SK-N-SH (cell line): ENCODE measurements at regions not wholly inside any gene's neighbourhood (a gene's known extent, or its start where the extent isn't known, plus 50 kb on each side); places are given as distances from the start of the nearest gene placed in this dataset.

Source experiments
- CTCF ChIA-PET: fragments of 300-600, 350-600 bp; formaldehyde crosslinking; extraction: SDS; loops from one replicate; lab custom pipeline; 2021; lab: Yijun Ruan, JAX
- POLR2A ChIA-PET: fragments of 350-600 bp; sonication (Branson Sonifier 250); formaldehyde crosslinking; extraction: SDS; loops from one replicate; lab custom pipeline; 2020; ENCODE audit warnings: antibody characterized with exemption, inconsistent platforms; lab: Yijun Ruan, JAX
- DNase-seq: peaks from one replicate; pipeline ENCODE4 v3.0.0; 2012
- H2AFZ ChIP-seq: fragments of 200-600 bp; sonication (generic); 2 replicates; pipeline ENCODE4 v1.8.1; 2016; ENCODE audit warnings: antibody characterized with exemption, mild to moderate bottlenecking, low read depth
- H3F3A ChIP-seq: fragments of 200-600 bp; sonication (generic); replicated peaks from 2 replicates; pipeline ENCODE3; 2016; ENCODE audit warnings: antibody characterized with exemption, mild to moderate bottlenecking; ENCODE audit not compliant: insufficient read depth
- H3K27ac ChIP-seq, 2 experiments: fragments of 200-500 bp in 1 of 2; fragments of 200-600 bp in 1 of 2; sonication (Bioruptor generic) in 1 of 2; sonication (generic), shearing (Covaris generic) in 1 of 2; 2 replicates each; pipeline versions ENCODE4 v1.5.1 to v1.6.1; 2014 to 2016; ENCODE audit warnings: low read depth in 2 of 2, inconsistent platforms in 1 of 2, low read length in 1 of 2, mild to moderate bottlenecking in 1 of 2, mixed read lengths in 1 of 2
- H3K27me3 ChIP-seq: fragments of 200-600 bp; sonication (generic), shearing (Covaris generic); 2 replicates; pipeline ENCODE4 v1.6.1; 2016; ENCODE audit warnings: mixed run types; ENCODE audit not compliant: insufficient read depth
- H3K36me3 ChIP-seq, 2 experiments: fragments of 200-500 bp in 1 of 2; fragments of 200-600 bp in 1 of 2; sonication (Bioruptor generic) in 1 of 2; sonication (generic) in 1 of 2; replicated peaks in 1 of 2; 2 replicates each; pipeline versions ENCODE3 to v1.5.1; 2014 to 2016; ENCODE audit warnings: low read length in 1 of 2, mild to moderate bottlenecking in 1 of 2; ENCODE audit not compliant: insufficient read depth in 2 of 2, control insufficient read depth in 1 of 2
- H3K4me1 ChIP-seq, 2 experiments: fragments of 200-500 bp in 1 of 2; fragments of 200-600 bp in 1 of 2; sonication (Bioruptor generic) in 1 of 2; sonication (generic), shearing (Covaris generic) in 1 of 2; 2 replicates each; pipeline versions ENCODE4 v1.5.1 to v1.6.1; 2014 to 2016; ENCODE audit warnings: low read depth in 1 of 2, low read length in 1 of 2, mixed run types in 1 of 2; ENCODE audit not compliant: insufficient read depth in 2 of 2, control insufficient read depth in 1 of 2
- H3K4me2 ChIP-seq: fragments of 200-600 bp; sonication (generic), shearing (Covaris generic); 2 replicates; pipeline ENCODE4 v1.6.1; 2017; ENCODE audit warnings: mixed run types
- H3K4me3 ChIP-seq, 2 experiments: fragments of 200-500 bp in 1 of 2; fragments of 200-600 bp in 1 of 2; sonication (Bioruptor generic) in 1 of 2; sonication (generic), shearing (Covaris generic) in 1 of 2; 2 replicates each; pipeline versions ENCODE4 v1.5.1 to v1.8.1; 2014 to 2016; ENCODE audit warnings: low read depth in 2 of 2, inconsistent platforms in 1 of 2, low read length in 1 of 2, mild to moderate bottlenecking in 1 of 2, mixed read lengths in 1 of 2, moderate library complexity in 1 of 2
- H3K79me2 ChIP-seq: fragments of 200-600 bp; sonication (generic); 2 replicates; pipeline ENCODE4 v1.8.1; 2017; ENCODE audit warnings: mild to moderate bottlenecking; ENCODE audit not compliant: insufficient read depth
- H3K9ac ChIP-seq: fragments of 200-600 bp; sonication (generic); 2 replicates; pipeline ENCODE4 v1.6.1; 2017; ENCODE audit warnings: mixed run types
- H3K9me2 ChIP-seq: fragments of 200-600 bp; sonication (generic); 2 replicates; pipeline ENCODE4 v1.6.1; 2017; ENCODE audit warnings: mixed run types
- H3K9me3 ChIP-seq: fragments of 200-600 bp; sonication (generic); 2 replicates; pipeline ENCODE4 v1.6.1; 2017; ENCODE audit warnings: mixed run types, mild to moderate bottlenecking, moderate library complexity
- H4K20me1 ChIP-seq: fragments of 200-600 bp; sonication (generic); 2 replicates; pipeline ENCODE4 v1.6.1; 2017; ENCODE audit warnings: mild to moderate bottlenecking, mixed run types; ENCODE audit not compliant: insufficient read depth
- CHD2 ChIP-seq: fragments of 150-350 bp; IDR thresholded peaks from 2 replicates; pipeline ENCODE4 v1.6.1; 2018; ENCODE audit warnings: low read length; ENCODE audit not compliant: partially characterized antibody
- ELF1 ChIP-seq: IDR thresholded peaks from 2 replicates; pipeline ENCODE4 v1.4.0; 2012
- FOSL2 ChIP-seq: IDR thresholded peaks from 2 replicates; pipeline ENCODE4 v1.4.0; 2012; ENCODE audit warnings: low read depth, mild to moderate bottlenecking, moderate library complexity, borderline replicate concordance
- GABPA ChIP-seq: IDR thresholded peaks from 2 replicates; pipeline ENCODE4 v1.4.0; 2012; ENCODE audit warnings: low read depth, mild to moderate bottlenecking
- MXI1 ChIP-seq: IDR thresholded peaks from 2 replicates; pipeline ENCODE4 v1.6.1; 2012; ENCODE audit warnings: mild to moderate bottlenecking, low read depth, low read length, improper control_type of control experiment
- NRF1 ChIP-seq: IDR thresholded peaks from 2 replicates; pipeline ENCODE4 v1.6.1; 2012; ENCODE audit warnings: low read depth, mild to moderate bottlenecking, low read length
- RAD21 ChIP-seq: IDR thresholded peaks from 2 replicates; pipeline ENCODE4 v1.6.1; 2012; ENCODE audit warnings: mild to moderate bottlenecking, low read length
- RCOR1 ChIP-seq: fragments of 150-350 bp; IDR thresholded peaks from 2 replicates; pipeline ENCODE4 v1.6.1; 2017; ENCODE audit warnings: antibody characterized with exemption, low read length
- RFX5 ChIP-seq: IDR thresholded peaks from 2 replicates; pipeline ENCODE4 v1.6.1; 2012; ENCODE audit warnings: mild to moderate bottlenecking, improper control_type of control experiment, low read length
- RXRA ChIP-seq: IDR thresholded peaks from 2 replicates; pipeline ENCODE4 v1.4.0; 2012; ENCODE audit warnings: low read depth, mild to moderate bottlenecking, borderline replicate concordance
- SIN3A ChIP-seq: IDR thresholded peaks from 2 replicates; pipeline ENCODE4 v1.6.1; 2012; ENCODE audit warnings: low read depth, mild to moderate bottlenecking, low read length, moderate library complexity, borderline replicate concordance
- SMC3 ChIP-seq: IDR thresholded peaks from 2 replicates; pipeline ENCODE4 v1.6.1; 2012; ENCODE audit warnings: low read depth, low read length, improper control_type of control experiment
- YY1 ChIP-seq: IDR thresholded peaks from 2 replicates; pipeline ENCODE4 v1.4.0; 2012; ENCODE audit warnings: low read depth, mild to moderate bottlenecking
- WGBS: methylation state at CpG from one replicate; pipeline ENCODE4 v1.1.6; 2017; ENCODE audit warnings: low lambda C conversion rate; 5-methylcytosine and 5-hydroxymethylcytosine counted together
- TF ChIP-seq, protein P1 (sequence below): IDR thresholded peaks from 2 replicates; pipeline ENCODE4 v1.4.0; 2012; ENCODE audit warnings: low read depth
- TF ChIP-seq, protein P2 (sequence below): IDR thresholded peaks from 2 replicates; pipeline ENCODE4; 2012
- TF ChIP-seq, protein P3 (sequence below): IDR thresholded peaks from 2 replicates; pipeline ENCODE4 v1.4.0; 2012; ENCODE audit warnings: low read depth, borderline replicate concordance
- TF ChIP-seq, protein P4 (sequence below): IDR thresholded peaks from 2 replicates; pipeline ENCODE4 v1.6.1; 2012; ENCODE audit warnings: mild to moderate bottlenecking, low read depth, low read length, moderate library complexity
- TF ChIP-seq, protein P5 (sequence below): fragments of 150-350 bp; IDR thresholded peaks from 2 replicates; pipeline ENCODE4 v1.6.1; 2017; ENCODE audit warnings: antibody characterized with exemption, low read length, low read depth, borderline replicate concordance

DNA sequence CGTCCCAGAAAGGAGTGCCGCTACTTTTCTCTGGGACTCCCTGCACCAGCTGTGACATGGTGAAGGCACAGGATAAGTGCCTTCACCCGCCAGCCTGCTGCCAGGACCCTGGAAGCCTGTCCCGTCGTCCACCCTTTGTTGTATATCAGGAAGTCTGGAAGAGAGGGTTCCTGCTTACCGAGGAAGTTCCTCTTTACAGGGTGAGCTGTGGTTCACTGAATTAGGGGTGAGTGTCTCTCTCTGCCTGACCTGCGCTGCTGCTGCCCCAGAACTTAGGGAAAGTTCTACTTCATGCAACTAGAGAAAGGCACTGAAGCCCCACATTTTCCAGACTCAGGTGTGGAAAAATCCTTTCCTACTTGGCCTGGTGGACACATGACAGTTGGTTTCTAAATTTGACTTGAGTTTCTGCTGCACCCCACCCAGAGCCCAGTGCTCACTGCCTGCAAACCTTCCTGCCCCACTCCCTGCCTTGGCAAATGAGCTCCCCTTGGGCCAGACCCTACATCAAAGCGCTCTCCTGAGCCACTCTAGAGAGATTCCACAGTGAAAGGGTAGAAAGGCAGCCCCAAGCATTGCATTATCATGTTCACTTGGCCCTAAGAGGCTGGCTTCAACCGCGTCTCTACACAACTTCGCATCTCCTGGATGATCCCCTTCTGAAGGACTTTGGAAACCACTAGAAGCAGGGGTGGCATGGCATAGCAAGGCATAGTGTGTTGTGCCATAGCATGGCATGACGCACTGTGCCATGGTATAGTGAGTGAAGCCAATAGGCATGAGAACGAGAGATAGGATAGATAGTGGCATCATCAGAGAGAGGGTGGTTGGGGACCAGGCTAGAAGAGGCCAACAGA, 215.8 kb upstream of the CDYL start:
- TF ChIP-seq SIN3A, result no peak
- TF ChIP-seq, protein P1, sequence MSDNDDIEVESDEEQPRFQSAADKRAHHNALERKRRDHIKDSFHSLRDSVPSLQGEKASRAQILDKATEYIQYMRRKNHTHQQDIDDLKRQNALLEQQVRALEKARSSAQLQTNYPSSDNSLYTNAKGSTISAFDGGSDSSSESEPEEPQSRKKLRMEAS, result no peak
- TF ChIP-seq RAD21, result no peak
- no peak for TF ChIP-seq GABPA
- no peak for TF ChIP-seq FOSL2
- TF ChIP-seq RFX5, result no peak
- TF ChIP-seq CHD2, result no peak
- no peak for TF ChIP-seq YY1
- no peak for TF ChIP-seq RXRA
- TF ChIP-seq RCOR1, result no peak
- TF ChIP-seq, protein P2, sequence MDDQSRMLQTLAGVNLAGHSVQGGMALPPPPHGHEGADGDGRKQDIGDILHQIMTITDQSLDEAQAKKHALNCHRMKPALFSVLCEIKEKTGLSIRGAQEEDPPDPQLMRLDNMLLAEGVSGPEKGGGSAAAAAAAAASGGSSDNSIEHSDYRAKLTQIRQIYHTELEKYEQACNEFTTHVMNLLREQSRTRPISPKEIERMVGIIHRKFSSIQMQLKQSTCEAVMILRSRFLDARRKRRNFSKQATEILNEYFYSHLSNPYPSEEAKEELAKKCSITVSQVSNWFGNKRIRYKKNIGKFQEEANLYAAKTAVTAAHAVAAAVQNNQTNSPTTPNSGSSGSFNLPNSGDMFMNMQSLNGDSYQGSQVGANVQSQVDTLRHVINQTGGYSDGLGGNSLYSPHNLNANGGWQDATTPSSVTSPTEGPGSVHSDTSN, result no peak
- TF ChIP-seq SMC3, result no peak
- no peaks in the 10 kb centered on the region for H3K79me2 ChIP-seq
- H3K4me1 ChIP-seq, result no peaks in the 10 kb centered on the region
- H3K4me2 ChIP-seq, result no peak overlapping the region
- peaks cover 7% of the 10 kb centered on the region; the same call in 1 of the 2 replicates for H3K27me3 ChIP-seq
- H3K4me3 ChIP-seq, result no peak overlapping the region
- H4K20me1 ChIP-seq, result no peaks in the 10 kb centered on the region
- no peaks in the 10 kb centered on the region for H3K36me3 ChIP-seq
- CTCF ChIA-PET, result no interaction called here
- H3K9ac ChIP-seq, result no peak overlapping the region
- no peak overlapping the region for H3K27ac ChIP-seq
- no peak for DNase-seq
- H3F3A ChIP-seq, result no peaks in the 10 kb centered on the region
- H3K9me2 ChIP-seq, result no peaks in the 10 kb centered on the region
- WGBS, result 47% methylated on average over 10 of the region's 13 CpGs
- POLR2A ChIA-PET, result no interaction called here
- H2AFZ ChIP-seq, result no peak overlapping the region
- H3K9me3 ChIP-seq, result no peaks in the 10 kb centered on the region

DNA sequence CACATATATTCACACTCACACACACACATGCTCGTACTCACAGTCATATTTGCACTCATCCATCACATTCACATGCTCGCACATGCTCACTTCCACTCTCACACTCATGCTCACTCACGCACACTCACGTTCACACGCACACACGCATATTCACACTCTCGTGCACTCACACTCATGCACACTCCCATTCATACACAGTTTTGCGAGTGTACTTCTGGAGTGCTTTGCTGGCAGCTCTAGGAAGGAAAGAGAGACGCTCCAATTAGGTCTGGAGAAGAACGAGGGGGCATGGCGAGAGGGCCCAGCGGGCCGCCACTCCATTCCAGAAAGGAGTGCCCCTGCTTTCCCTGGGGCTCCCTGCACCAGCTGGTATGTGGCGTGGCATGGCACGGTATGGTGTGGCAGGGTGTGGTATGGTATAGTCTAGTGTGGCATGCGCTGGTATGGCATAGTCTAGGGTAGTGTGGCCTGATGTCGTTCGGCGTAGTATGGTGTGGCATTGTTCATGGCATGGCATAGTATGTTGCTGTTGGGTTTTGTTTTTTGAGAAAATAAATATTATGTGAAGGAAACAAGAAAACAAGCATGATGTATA, 216.8 kb upstream of the CDYL start:
- H3K27me3 ChIP-seq, result peaks cover 7% of the 10 kb centered on the region; the same call in 1 of the 2 replicates
- H3K4me2 ChIP-seq, result no peak overlapping the region
- no peak overlapping the region for H3K4me3 ChIP-seq
- no peaks in the 10 kb centered on the region for H3K79me2 ChIP-seq
- H3K9me2 ChIP-seq, result no peaks in the 10 kb centered on the region
- no peak for DNase-seq
- H3K27ac ChIP-seq, result no peak overlapping the region
- H4K20me1 ChIP-seq, result no peaks in the 10 kb centered on the region
- H3F3A ChIP-seq, result no peaks in the 10 kb centered on the region
- 56% methylated on average over 18 of the region's 19 CpGs for WGBS
- H3K4me1 ChIP-seq, result no peaks in the 10 kb centered on the region
- no peaks in the 10 kb centered on the region for H3K9me3 ChIP-seq
- ChIA-PET POLR2A (no interaction called here), CTCF (no interaction called here)
- no peaks in the 10 kb centered on the region for H3K36me3 ChIP-seq
- TF ChIP-seq, protein P3, sequence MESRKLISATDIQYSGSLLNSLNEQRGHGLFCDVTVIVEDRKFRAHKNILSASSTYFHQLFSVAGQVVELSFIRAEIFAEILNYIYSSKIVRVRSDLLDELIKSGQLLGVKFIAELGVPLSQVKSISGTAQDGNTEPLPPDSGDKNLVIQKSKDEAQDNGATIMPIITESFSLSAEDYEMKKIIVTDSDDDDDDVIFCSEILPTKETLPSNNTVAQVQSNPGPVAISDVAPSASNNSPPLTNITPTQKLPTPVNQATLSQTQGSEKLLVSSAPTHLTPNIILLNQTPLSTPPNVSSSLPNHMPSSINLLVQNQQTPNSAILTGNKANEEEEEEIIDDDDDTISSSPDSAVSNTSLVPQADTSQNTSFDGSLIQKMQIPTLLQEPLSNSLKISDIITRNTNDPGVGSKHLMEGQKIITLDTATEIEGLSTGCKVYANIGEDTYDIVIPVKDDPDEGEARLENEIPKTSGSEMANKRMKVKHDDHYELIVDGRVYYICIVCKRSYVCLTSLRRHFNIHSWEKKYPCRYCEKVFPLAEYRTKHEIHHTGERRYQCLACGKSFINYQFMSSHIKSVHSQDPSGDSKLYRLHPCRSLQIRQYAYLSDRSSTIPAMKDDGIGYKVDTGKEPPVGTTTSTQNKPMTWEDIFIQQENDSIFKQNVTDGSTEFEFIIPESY, result no peak
- TF ChIP-seq, protein P4, sequence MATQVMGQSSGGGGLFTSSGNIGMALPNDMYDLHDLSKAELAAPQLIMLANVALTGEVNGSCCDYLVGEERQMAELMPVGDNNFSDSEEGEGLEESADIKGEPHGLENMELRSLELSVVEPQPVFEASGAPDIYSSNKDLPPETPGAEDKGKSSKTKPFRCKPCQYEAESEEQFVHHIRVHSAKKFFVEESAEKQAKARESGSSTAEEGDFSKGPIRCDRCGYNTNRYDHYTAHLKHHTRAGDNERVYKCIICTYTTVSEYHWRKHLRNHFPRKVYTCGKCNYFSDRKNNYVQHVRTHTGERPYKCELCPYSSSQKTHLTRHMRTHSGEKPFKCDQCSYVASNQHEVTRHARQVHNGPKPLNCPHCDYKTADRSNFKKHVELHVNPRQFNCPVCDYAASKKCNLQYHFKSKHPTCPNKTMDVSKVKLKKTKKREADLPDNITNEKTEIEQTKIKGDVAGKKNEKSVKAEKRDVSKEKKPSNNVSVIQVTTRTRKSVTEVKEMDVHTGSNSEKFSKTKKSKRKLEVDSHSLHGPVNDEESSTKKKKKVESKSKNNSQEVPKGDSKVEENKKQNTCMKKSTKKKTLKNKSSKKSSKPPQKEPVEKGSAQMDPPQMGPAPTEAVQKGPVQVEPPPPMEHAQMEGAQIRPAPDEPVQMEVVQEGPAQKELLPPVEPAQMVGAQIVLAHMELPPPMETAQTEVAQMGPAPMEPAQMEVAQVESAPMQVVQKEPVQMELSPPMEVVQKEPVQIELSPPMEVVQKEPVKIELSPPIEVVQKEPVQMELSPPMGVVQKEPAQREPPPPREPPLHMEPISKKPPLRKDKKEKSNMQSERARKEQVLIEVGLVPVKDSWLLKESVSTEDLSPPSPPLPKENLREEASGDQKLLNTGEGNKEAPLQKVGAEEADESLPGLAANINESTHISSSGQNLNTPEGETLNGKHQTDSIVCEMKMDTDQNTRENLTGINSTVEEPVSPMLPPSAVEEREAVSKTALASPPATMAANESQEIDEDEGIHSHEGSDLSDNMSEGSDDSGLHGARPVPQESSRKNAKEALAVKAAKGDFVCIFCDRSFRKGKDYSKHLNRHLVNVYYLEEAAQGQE, result no peak
- TF ChIP-seq MXI1 (no peak), YY1 (no peak), CHD2 (no peak), FOSL2 (no peak), ELF1 (no peak), NRF1 (no peak)
- TF ChIP-seq, protein P5, sequence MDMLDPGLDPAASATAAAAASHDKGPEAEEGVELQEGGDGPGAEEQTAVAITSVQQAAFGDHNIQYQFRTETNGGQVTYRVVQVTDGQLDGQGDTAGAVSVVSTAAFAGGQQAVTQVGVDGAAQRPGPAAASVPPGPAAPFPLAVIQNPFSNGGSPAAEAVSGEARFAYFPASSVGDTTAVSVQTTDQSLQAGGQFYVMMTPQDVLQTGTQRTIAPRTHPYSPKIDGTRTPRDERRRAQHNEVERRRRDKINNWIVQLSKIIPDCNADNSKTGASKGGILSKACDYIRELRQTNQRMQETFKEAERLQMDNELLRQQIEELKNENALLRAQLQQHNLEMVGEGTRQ, result no peak
- no peak overlapping the region for H2AFZ ChIP-seq
- no peak overlapping the region for H3K9ac ChIP-seq
